SH-SY5Y (cell line): ENCODE measurements at regions not wholly inside any gene's neighbourhood (a gene's known extent, or its start where the extent isn't known, plus 50 kb on each side); places are given as distances from the start of the nearest gene placed in this dataset.

Experiments used
- GATA2 ChIP-seq: IDR thresholded peaks from 2 replicates; pipeline ENCODE4 v1.6.1; 2011; ENCODE audit warnings: mild to moderate bottlenecking, low read depth, low read length
- GATA3 ChIP-seq: IDR thresholded peaks from 2 replicates; pipeline ENCODE4 v1.6.1; 2011; ENCODE audit warnings: low read depth, mild to moderate bottlenecking, low read length, moderate library complexity

- TF ChIP-seq GATA2 (no peak), GATA3 (no peak)
These were observed 116.9 kb upstream of the ADARB2 start for GRCh38 chr10:1854271-1854670.

- TF ChIP-seq GATA2 = no peak
- no peak for TF ChIP-seq GATA3
These were observed 116.5 kb upstream of the ADARB2 start for GRCh38 chr10:1853801-1854200.

GRCh38 chr10:1852841-1853240, 115.5 kb upstream of the ADARB2 start:
- TF ChIP-seq GATA3 (no peak), GATA2 (no peak)

- TF ChIP-seq GATA3 = no peak
- TF ChIP-seq GATA2 = no peak
These were observed 114.4 kb upstream of the ADARB2 start for GRCh38 chr10:1851762-1852161.

GRCh38 chr10:1850971-1851527, 113.7 kb upstream of the ADARB2 start:
- TF ChIP-seq GATA2 = no peak
- no peak for TF ChIP-seq GATA3

GRCh38 chr10:1847361-1847760, 110.0 kb upstream of the ADARB2 start:
- no peak for TF ChIP-seq GATA3
- TF ChIP-seq GATA2 = no peak

- TF ChIP-seq GATA2 (no peak), GATA3 (no peak)
These were observed 108.7 kb upstream of the ADARB2 start for GRCh38 chr10:1846032-1846431.

- TF ChIP-seq GATA3 (no peak), GATA2 (no peak)
These were observed 104.4 kb upstream of the ADARB2 start for GRCh38 chr10:1841759-1842158.

- TF ChIP-seq GATA3 (no peak), GATA2 (no peak)
These were observed 92.4 kb upstream of the ADARB2 start for GRCh38 chr10:1829712-1830111.

- no peak for TF ChIP-seq GATA2
- no peak for TF ChIP-seq GATA3
These were observed 87.6 kb upstream of the ADARB2 start for GRCh38 chr10:1824928-1825327.

GRCh38 chr10:1814556-1814955, 77.2 kb upstream of the ADARB2 start:
- TF ChIP-seq GATA3 = no peak
- no peak for TF ChIP-seq GATA2

GRCh38 chr10:1809139-1809741, 71.9 kb upstream of the ADARB2 start:
- TF ChIP-seq GATA2 (no peak), GATA3 (no peak)

GRCh38 chr10:1807924-1808323, 70.6 kb upstream of the ADARB2 start:
- no peak for TF ChIP-seq GATA3
- TF ChIP-seq GATA2 = no peak

GRCh38 chr10:1807196-1807595, 69.9 kb upstream of the ADARB2 start:
- TF ChIP-seq GATA2 = no peak
- no peak for TF ChIP-seq GATA3

GRCh38 chr10:1802413-1802812, 65.1 kb upstream of the ADARB2 start:
- TF ChIP-seq GATA3 = no peak
- no peak for TF ChIP-seq GATA2

- TF ChIP-seq GATA2 (no peak), GATA3 (no peak)
These were observed 51.1 kb upstream of the ADARB2 start for GRCh38 chr10:1788401-1788800.
